Stimulated activated CD8-positive, alpha-beta memory T cell treated with anti-CD3 and anti-CD28 coated beads, Interleukin-7, amount 100 ng/mL, for 24 hours (primary cell): ENCODE measurements at regions not wholly inside any gene's neighbourhood (a gene's known extent, or its start where the extent isn't known, plus 50 kb on each side); places are given as distances from the start of the nearest gene placed in this dataset.

Experiments
- DNase-seq: peaks from one replicate; pipeline ENCODE4 v3.0.0-alpha.2; 2020; ENCODE audit warnings: low read depth

DNA sequence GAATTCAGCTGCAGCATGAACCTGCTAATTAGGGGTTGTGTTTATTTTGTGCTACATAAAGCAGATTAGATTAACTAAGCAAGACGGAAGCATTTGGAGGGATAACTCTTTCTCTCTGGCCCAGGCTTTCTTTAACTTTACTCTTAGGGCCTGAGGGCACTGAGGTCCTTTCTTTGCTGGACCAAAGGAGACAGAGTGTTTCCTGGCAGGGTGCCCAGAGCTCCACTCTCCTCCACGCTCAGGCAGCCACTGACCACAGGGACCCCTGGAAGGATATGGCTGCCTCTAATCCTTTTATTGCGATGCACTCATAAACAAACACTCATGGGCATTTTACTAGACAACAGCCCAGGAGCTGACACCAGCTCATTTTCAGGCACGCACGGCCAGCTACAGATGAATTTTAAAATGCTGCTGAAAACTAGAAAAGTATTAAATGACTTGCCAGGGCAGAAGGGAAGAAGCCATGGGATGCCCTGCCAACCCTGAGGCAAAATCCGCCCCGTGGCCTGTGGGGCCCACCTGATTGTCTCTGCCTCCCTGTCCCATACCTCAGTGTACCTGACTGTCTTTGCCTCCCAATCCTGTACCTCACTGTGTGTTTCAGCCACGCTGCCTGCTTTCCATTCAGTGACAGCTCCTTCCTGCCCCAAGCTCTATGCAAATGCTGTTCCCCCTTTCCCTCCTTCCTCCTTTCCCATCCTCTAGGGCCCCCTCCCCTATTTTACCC is 192.6 kb upstream of the NAV2 start:
- DNase-seq: no peak

DNA sequence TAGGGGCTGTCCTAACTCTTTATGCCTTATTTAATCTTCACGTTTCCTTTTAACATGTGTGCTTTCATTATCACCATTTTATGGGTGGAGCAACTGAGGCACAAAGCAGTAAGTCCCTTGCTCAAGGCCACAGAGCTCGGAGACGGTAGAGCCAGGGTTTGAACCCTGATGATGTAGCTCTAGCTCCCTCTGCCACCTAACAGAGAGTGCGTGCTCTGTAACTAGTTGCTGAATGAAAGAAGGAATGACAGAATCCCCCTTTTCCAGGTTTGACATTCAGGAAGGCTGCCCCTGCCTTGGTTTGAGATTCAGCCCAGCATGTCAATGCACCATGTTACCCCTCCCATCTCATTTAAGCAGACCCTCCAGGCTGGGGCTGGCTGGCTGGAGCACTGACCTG is 193.3 kb upstream of the NAV2 start:
- DNase-seq: no peak

DNA sequence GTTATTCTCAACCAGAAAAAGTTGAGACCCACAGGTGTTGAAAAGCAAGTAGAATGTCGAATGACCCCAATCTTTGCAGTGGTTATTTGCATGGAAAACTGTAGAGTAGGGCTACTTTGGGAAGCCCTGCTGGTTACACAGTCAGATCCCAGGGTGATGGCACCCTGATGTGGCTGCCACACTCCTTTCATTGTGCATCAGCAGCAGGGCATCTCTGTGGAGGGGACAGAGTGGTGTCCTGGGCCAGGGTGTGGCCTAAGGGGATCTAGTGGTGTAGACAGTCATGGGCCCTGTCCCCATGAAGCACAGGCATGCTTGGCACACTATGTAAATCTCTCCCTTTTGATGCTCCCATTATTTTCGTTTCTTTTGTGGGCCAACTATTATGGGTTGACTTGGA is 199.4 kb upstream of the NAV2 start:
- no peak for DNase-seq

DNA sequence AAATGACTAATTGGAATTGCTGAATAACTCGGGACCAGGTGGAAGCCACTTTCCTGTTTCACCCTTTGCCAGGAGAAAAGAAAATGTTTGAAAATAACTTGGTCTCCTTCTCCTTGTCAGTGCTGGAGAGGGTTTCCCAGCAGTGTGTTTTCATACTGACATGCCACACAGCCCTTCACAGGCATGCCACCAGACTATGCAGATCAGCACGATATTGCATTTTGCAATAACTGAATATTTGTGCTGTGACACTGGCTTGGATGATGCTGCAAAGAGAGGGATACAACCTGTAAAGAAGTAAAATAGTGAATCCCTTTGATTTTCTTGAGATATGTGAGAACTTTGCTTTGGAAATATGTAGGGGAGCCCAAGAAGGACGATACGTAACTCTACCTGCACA is 200.0 kb upstream of the NAV2 start:
- DNase-seq: no peak

DNA sequence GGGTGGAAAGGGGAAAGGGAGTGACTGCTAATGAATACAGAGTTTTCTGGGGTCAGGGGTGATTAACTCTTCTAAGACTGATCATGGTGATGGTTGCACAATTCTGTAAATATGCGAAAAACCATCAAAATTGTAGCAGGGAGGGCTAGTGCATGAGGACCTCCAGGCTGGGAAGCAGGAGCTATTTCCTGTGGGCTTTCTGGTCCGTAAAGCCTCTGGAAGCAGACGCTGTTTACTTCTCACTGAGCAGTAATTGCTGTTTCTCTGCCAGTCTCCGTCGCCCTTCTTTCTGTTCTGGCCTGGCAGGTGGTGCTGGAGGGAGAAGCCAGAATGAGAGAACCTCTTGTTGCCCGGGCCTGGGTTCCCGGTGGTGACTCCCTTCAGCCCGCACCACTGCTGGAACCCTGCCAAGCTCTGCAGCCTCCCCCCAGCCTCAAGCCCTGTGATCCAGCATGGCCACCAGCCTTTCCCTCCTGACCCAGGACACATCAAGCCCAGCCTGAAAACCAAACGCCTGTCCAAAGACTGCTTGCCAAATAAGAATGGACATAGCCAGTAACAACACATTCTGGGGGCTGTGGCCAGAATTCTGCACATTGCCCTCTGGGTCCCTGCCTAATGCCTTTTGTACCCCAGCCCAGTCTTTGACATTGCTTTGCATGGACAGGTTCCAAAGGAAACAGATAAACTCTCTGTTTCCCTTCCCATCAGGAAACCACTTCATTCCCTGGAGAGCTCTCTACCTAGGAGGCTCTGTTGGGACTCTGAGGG is 201.0 kb upstream of the NAV2 start:
- no peak for DNase-seq

GRCh38 chr11:19511066-19511412 is 201.6 kb upstream of the NAV2 start:
- DNase-seq: no peak

- no peak for DNase-seq
Observed at GRCh38 chr11:19510468-19510867, 202.2 kb upstream of the NAV2 start.

DNA sequence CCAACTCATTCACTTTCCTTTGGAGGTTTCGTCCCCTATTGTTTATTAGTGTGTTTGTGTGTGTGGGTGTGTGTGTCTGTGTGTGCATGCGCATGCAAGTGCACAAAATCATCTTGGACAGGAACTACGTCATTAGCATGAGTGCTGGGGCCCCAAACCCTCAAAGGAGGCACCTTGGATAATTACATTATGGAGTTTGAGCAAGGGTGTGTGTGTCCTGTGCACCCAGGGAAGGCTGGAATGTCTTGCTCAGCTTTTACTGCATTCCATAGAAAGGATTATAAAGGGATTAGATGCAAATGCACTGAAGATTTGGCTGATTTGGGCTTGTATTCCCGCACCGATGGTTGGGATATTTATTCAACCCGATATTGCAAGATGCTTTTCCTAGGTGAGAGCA is 203.4 kb upstream of the NAV2 start:
- DNase-seq: no peak

DNA sequence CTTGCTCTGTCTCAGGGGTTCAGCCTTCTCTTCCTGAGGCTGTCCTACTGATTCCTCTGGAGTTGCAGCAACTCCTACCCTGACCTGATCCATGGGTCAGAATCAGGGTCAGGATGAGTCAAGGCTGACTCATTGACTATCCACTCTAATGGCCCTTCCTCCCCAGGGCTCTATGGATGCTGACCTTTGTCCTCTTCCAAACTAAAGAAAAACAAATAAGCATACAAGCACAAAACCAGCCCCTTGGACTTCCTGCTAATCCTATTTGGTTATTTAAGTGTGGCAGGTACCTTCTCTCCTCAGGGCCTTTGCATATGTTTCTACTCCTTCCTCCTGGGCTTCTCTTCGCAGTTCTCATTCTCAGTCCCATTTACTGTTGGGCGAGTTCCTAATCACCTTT is 204.5 kb upstream of the NAV2 start:
- DNase-seq: no peak

- no peak for DNase-seq
Observed at GRCh38 chr11:19506816-19507486, 205.7 kb upstream of the NAV2 start.

DNA sequence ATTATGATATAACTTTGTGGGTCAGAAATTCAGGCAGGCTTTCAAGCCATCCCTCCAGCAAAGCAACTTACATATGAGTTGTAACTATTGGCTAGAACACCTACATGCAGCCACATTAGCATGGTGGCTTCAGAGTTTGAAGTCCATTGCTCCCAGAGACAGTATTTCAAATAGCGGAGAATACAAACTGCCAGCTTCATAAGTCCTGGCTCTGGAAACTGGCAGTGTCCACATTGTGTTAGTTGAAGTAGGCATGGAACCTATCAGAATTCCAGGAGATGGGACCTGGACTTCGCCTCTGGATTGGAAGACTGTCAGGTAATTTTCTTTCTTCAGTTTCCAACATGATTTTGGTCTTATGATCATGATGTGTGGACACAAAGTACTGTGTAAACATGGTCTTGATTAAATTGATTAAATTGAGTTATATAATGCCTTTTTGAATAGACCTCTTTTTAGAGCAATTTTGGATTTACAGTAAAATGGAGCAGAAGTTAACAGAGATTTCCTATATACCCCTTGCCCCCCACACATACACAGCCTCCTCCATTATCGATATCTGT is 209.9 kb upstream of the NAV2 start:
- DNase-seq: no peak

- DNase-seq: no peak
Observed at GRCh38 chr11:19501631-19502030, 211.0 kb upstream of the NAV2 start.

DNA sequence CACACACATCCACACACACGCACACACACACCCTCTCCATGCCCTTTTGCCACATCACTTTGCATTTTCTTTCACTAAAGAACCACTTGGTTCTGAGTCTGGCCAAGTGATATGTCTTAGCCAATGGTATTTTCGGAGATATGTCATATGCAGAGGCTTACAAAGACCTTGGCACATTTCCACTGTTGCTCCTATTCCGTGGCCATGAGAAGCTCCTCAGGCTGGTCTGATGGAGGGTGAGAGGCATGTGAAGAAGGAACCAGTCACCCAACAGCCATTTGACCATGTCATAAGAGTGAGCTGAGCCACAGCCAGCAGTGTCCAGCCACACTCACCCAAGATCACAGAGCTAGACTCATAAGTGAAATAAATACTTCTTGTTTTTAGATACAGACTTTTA is 212.6 kb upstream of the NAV2 start:
- no peak for DNase-seq

GRCh38 chr11:19499026-19499669 is 213.5 kb upstream of the NAV2 start:
- DNase-seq: no peak

DNA sequence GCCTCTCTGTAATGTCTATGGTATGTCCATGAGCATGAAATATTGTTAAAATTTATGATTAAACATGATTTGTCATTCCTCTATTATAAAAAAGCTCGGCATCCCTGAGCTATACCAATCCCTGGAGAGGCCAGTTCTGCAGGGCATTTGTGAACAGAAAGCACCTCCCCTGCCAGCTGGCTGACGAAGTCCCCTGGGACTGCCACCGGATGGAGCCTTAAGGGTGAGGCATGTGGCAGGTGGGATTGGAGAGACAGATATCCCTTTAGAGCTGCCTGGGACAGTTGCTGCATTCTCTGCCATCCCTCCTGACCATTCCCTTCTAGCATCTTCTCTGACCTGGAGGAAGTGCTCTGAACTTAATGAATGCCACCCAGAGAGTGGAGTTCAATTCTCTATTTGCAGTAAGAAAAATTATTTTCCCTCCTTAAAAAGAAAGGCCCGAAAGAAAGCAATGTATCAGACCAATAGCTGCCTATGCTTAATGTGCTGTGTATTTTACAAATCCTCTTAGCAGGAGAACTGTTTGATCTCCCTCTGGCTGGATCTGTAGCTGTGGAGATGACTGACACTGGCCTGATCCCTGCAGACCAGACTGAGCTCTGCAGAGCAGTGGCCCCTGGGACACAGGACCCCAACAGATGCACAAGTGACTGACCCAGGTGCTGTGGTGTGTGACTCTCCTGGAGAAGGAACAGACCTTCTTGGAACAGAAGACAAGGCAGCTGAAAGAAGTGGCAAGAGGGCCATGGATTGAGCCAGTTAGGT is 219.0 kb upstream of the NAV2 start:
- DNase-seq: no peak

GRCh38 chr11:19482319-19483100 is 230.1 kb upstream of the NAV2 start:
- no peak for DNase-seq

GRCh38 chr11:19480540-19480939 is 232.1 kb upstream of the NAV2 start:
- DNase-seq: no peak

GRCh38 chr11:19478891-19479290 is 233.7 kb upstream of the NAV2 start:
- no peak for DNase-seq

DNA sequence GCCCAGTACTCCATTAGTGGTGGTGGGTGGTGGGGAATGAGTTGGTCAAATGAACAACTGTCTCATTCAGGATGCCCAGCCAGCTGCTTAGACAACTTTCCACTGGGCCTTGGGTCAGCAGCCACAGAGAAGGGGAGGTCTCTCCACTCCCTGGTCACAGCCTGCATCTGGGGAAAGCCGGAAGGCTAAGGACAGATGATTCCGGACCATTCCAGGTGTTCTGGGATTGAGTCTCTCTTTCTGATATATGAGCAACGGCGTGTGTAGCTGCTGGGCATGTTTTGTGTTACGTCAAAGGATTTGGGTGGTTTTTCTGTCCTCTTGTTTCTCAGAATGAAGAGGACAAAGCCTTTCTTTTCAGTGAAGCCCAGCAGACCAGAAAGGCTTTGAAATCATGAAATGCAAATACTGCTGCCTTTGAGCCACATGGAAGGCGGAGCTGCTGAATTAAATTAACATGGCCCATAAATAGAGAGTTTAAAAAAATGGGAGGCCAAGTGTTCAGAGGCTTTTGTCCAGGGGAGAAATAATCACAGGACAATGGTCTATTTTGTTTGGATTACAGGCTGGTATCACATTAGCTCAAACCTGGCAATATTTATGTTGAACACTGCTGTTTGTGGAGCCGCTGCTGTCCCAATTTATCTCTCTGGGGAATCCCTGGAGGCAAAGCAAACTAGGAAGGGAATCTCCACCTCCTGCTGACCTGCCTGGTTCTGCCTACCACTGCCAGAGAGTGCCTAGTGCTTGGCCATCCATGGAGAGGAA is 234.4 kb upstream of the E2F8 start:
- no peak for DNase-seq

- no peak for DNase-seq
Observed at GRCh38 chr11:19474211-19474610, 233.5 kb upstream of the E2F8 start.
